IMR-90 (cell line): ENCODE measurements at regions not wholly inside any gene's neighbourhood (a gene's known extent, or its start where the extent isn't known, plus 50 kb on each side); places are given as distances from the start of the nearest gene placed in this dataset.

Experiments
- CTCF ChIP-seq: conservative IDR thresholded peaks from 2 replicates; pipeline ENCODE4 v1.5.1; 2012; ENCODE audit warnings: mild to moderate bottlenecking, low read depth, low read length, improper control_type of control experiment
- MAFK ChIP-seq: IDR thresholded peaks from 2 replicates; pipeline ENCODE4 v1.6.1; 2012; ENCODE audit warnings: low read depth, low read length, improper control_type of control experiment
- POLR2A ChIP-seq: IDR thresholded peaks from 2 replicates; pipeline ENCODE4 v1.6.1; 2012; ENCODE audit warnings: mild to moderate bottlenecking, low read depth, low read length

GRCh38 chr21:36576441-36576840, 96.5 kb upstream of the CLDN14 start:
- TF ChIP-seq CTCF (no peak), POLR2A (no peak), MAFK (no peak)
